Epithelial cell of esophagus (primary cell): ENCODE measurements at regions not wholly inside any gene's neighbourhood (a gene's known extent, or its start where the extent isn't known, plus 50 kb on each side); places are given as distances from the start of the nearest gene placed in this dataset.
"Not testable (repeated sequence)": the region's sequence is repeated elsewhere in the genome, so short reads cannot be mapped to it uniquely, and the experiment has no call there.

ENCODE experiments used
- DNase-seq: peaks from one replicate; pipeline ENCODE4 v3.0.0; 2010; ENCODE audit warnings: low read depth
- H3K4me3 ChIP-seq: 2 replicates; pipeline ENCODE4 v1.5.1; 2011; ENCODE audit warnings: mild to moderate bottlenecking, low read length, control low read depth
- TF ChIP-seq, protein P1 (sequence below): IDR thresholded peaks from 2 replicates; pipeline ENCODE4 v1.5.1; 2011; ENCODE audit warnings: low read depth, mild to moderate bottlenecking, low read length, control low read depth, inconsistent platforms; ENCODE audit not compliant: insufficient read depth; ENCODE audit errors: missing control alignments

DNA sequence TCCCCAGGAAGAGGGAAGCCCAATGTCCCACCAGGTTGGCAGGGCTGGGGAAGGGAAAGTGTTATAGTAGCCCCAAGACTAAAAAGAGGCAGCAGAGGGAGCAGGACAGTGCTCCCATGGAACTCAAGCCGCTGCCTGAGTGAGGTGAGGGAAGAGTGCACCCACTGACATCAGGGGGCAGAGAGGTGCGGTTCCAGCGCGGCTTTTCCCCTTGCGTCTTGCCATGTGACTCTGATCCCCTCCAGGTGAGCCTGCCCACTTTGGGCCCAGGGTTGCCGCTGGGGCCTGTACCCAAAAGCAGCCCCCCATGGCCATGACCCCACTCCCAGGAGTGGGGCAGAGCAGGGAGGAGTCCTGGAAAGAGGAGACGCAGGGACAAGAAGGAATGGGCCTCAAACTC is 136.3 kb upstream of the KCTD7 start:
- peak overlapping the region; percentile 60 for H3K4me3 ChIP-seq

DNA sequence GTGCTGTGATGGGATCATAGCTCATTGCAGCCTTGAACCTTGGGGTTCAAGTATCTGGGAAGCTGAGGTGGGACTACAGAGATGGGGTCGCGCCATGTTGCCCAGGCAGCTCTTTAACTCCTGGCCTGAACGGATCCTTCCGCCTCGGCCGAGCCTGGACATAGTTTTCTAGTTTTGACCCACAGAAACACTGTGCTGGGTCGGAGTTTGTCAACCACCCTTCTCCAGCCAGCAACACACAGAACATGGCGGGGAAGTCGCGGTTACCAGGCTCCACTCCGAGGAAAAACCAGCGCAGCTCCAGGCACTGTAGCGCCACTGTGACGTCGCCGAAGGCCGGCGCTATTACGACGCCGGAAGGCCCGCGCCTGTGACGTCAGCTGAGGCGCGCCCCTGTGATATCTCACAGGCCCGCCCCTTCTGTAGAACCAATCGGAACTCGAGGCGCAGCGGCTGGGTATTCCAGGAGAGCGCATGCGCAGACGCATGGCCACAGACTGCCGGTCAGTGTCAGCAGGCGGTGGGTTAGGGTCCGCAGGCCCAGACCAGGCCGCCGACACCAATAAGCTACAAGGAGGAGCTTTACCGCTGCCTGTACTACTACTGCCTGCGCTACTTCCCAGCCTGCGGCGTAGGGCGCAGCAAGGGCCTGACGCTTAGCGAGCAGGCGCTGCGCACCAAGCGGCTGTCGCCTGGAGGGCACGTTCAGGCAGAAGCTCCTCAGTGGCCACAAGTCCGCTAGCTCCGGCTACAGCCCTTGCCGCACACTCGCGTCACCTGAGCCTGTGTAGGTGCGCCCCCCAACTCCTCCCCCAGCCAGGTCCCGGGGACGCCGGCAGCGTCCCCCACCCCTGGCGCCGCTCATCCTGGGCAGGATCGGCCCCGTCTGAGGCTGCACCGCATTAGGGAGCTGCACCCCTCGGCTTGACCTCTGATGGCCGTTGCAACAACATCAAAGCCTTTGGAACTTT is 135.2 kb upstream of the KCTD7 start:
- TF ChIP-seq, protein P1, sequence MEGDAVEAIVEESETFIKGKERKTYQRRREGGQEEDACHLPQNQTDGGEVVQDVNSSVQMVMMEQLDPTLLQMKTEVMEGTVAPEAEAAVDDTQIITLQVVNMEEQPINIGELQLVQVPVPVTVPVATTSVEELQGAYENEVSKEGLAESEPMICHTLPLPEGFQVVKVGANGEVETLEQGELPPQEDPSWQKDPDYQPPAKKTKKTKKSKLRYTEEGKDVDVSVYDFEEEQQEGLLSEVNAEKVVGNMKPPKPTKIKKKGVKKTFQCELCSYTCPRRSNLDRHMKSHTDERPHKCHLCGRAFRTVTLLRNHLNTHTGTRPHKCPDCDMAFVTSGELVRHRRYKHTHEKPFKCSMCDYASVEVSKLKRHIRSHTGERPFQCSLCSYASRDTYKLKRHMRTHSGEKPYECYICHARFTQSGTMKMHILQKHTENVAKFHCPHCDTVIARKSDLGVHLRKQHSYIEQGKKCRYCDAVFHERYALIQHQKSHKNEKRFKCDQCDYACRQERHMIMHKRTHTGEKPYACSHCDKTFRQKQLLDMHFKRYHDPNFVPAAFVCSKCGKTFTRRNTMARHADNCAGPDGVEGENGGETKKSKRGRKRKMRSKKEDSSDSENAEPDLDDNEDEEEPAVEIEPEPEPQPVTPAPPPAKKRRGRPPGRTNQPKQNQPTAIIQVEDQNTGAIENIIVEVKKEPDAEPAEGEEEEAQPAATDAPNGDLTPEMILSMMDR, result peak; percentile 39
- DNase-seq, result peak; percentile 98
- peak overlapping the region; percentile 60 for H3K4me3 ChIP-seq

More for the DNA sequence above, 136.3 kb upstream of the KCTD7 start:
- DNase-seq, result not testable (repeated sequence)

DNA sequence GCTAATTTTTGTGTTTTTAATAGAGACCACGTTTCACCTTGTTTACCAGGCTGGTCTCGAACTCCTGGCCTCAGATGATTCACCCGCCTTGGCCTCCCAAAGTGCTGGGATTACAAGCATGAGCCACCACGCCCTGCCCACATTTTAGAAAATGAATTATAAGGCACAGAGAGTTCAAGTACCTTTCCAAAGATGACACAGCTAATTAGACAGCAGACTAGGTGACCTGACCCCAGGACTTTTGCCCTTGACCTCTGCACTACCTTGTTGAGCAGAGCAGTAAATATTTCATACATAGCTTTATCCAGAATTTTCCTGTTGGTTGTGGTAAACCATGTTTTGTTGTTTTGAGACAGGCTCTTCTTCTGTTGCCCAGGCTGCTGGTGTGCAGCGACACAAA is 131.3 kb upstream of the KCTD7 start:
- H3K4me3 ChIP-seq, result no peak overlapping the region
- TF ChIP-seq, protein P1, result no peak
- no peak for DNase-seq

DNA sequence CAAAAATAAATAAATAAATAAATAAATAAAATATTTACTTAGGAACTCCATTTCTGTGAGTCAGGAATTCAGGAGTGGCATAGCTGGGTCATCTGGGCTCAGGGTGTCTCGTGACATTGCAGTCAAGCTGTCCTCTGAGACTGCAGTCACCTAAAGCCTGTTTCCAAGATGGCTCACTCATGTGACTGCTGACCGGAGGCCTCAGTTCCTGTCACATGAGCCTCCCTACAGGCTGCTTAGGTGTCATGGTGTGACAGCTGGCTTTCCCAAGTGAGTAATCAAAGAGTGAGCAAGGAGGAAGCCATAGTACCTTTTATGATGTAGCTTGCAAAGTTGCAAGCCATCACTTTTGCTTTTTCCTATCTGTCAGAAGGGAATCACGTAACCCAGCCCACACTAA is 128.6 kb upstream of the KCTD7 start:
- H3K4me3 ChIP-seq, result no peak overlapping the region
- TF ChIP-seq, protein P1, result no peak
- DNase-seq, result peak; percentile 47

DNA sequence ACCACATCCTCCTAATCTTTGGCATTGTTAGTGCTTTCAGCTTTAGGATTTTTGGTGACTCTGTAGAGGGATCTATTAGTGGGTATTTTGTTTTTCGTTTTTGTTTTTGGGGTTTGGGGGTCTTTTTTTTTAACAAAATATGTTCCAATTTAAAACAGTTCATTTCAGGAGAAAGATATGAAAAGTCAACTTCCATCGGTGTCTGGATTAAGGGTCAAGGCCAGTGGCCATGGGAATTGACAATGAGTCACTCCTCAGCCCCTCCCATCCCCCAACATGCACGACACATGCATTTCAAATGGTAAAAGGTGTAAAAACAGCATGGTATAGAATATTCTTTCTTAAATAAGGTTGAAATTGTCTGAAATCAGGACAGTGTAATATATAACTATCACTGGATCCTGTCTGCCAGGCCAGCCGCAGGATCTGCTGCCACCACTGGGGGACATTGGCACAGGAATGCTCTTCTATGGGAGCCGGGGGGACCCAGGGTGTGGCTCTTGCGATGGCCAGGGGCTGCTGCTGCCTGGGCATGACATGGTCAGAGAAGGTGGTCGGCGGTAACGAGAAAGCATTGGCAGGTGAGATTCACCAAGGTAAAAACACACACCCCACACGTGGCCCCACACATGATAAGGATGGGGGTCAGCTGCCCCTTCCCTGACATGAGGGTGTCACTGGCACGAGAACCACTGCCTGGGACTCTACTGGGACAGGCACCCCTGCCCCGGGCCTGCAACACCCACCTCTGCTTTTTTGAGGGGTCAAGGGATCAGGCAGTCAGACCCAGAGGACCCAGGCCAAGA is 126.2 kb upstream of the KCTD7 start:
- no peak overlapping the region for H3K4me3 ChIP-seq
- TF ChIP-seq, protein P1, result no peak
- DNase-seq, result no peak

DNA sequence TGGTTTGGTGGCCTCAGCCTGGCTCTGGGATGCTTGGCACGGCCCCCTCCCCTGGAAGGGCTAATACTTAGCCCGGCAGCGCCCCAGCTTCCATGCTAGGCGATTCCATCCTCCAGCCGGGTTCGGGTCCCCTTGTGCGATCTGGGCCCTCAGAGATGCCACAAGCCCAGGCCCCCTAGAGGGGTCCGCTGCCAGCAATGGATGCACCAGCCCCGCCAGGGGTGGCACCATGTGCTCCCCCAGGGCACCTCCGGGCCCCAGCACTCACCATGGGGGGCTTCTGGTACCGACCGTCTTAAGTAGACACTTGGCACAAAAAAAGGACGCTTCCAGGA is 125.7 kb upstream of the KCTD7 start:
- TF ChIP-seq, protein P1, result no peak
- no peak overlapping the region for H3K4me3 ChIP-seq
- DNase-seq, result no peak

DNA sequence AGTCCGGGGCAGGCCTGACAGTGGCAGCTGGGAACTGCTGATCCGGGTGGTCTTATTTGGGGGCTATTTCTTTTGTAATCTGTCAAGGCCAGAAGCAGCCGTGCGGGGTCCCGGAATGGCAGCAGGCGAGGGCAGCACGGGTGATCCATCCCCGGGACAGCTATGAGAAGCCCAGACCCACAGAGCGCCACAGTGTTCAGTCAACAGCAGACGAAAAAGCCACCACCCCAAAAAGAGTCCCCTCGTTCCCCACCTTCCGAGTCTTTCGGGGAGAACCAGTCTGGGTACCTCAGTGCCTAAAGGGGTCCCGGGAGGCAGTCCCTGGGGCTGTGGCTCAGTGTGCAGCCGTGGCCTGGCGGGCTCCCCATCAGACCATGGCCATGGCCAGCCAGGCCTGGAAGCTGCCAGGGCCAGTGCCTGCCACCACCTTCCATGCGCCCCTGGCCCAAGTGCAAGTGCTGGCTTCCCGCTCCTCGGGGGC is 125.1 kb upstream of the KCTD7 start:
- no peak overlapping the region for H3K4me3 ChIP-seq
- no peak for DNase-seq
- TF ChIP-seq, protein P1, result no peak
